NT2/D1 (cell line): ENCODE measurements at regions not wholly inside any gene's neighbourhood (a gene's known extent, or its start where the extent isn't known, plus 50 kb on each side); places are given as distances from the start of the nearest gene placed in this dataset.

ENCODE experiments used
- DNase-seq: peaks from one replicate; pipeline ENCODE4 v3.0.0-alpha.2; 2011; ENCODE audit warnings: low read depth, low spot score
- H3K27me3 ChIP-seq: 2 replicates; pipeline ENCODE4 v1.6.0; 2011; ENCODE audit warnings: mild to moderate bottlenecking; ENCODE audit not compliant: insufficient read length, insufficient read depth
- H3K36me3 ChIP-seq: 2 replicates; pipeline ENCODE4 v1.6.1; 2011; ENCODE audit warnings: mild to moderate bottlenecking, low read length, mixed read lengths; ENCODE audit not compliant: insufficient read depth, insufficient read length
- H3K4me1 ChIP-seq: 2 replicates; pipeline ENCODE4 v1.5.1; 2011; ENCODE audit not compliant: insufficient read depth, insufficient read length
- H3K4me3 ChIP-seq: 2 replicates; pipeline ENCODE4 v1.5.1; 2011; ENCODE audit warnings: low read depth; ENCODE audit not compliant: insufficient read length
- H3K9ac ChIP-seq: 2 replicates; pipeline ENCODE4 v1.6.0; 2011; ENCODE audit warnings: low read depth; ENCODE audit not compliant: insufficient read length
- H3K9me3 ChIP-seq: 2 replicates; pipeline ENCODE4 v1.5.1; 2011; ENCODE audit warnings: mild to moderate bottlenecking, low read length; ENCODE audit not compliant: insufficient read depth
- SUZ12 ChIP-seq: IDR thresholded peaks from 2 replicates; pipeline ENCODE4 v1.6.1; 2011; ENCODE audit not compliant: insufficient read length, insufficient read depth; ENCODE audit errors: extremely low read depth
- YY1 ChIP-seq: IDR thresholded peaks from 2 replicates; pipeline ENCODE4 v1.6.1; 2011; ENCODE audit not compliant: insufficient read length, insufficient read depth
- ZNF274 ChIP-seq: IDR thresholded peaks from 2 replicates; pipeline ENCODE4 v1.6.1; 2011; ENCODE audit warnings: mild to moderate bottlenecking, low read depth, low read length

DNA sequence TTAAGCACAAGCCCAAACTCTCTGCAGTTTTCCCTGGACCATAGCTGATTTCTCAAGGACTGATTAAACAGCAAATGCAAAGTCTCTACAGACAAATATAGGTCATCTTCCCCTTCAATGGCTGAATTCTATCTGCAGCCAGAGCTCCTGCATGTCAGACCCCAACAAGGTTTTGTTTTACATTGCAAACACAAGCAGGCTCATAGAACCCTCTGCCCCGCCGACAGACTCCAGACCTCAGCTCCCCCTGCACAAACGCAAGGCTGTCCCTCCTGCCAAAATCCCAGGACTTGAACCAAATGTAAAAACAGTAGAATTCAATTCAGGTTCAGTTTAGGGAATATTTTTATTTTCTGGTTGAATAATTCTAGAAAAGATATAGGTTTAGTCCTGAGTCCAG lies 526.7 kb upstream of the TRPC7 start:
- no peak for DNase-seq
- no peak for TF ChIP-seq ZNF274
- no peak for TF ChIP-seq YY1
- no peak for TF ChIP-seq SUZ12
- no peaks in the 10 kb centered on the region for H3K9me3 ChIP-seq
- no peaks in the 10 kb centered on the region for H3K4me1 ChIP-seq
- no peaks in the 10 kb centered on the region for H3K27me3 ChIP-seq
- no peak overlapping the region for H3K4me3 ChIP-seq
- no peaks in the 10 kb centered on the region for H3K36me3 ChIP-seq
- peak overlapping the region; percentile 36 for H3K9ac ChIP-seq

GRCh38 chr5:136891175-136891972 lies 526.0 kb upstream of the TRPC7 start:
- Histone ChIP-seq H3K9me3 (no peaks in the 10 kb centered on the region), H3K4me1 (no peaks in the 10 kb centered on the region), H3K4me3 (no peak overlapping the region), H3K27me3 (no peaks in the 10 kb centered on the region), H3K36me3 (no peaks in the 10 kb centered on the region), H3K9ac (peak overlapping the region; percentile 36)
- DNase-seq = no peak
- TF ChIP-seq SUZ12 = no peak
- TF ChIP-seq ZNF274 = no peak
- no peak for TF ChIP-seq YY1

- DNase-seq = no peak
- Histone ChIP-seq H3K27me3 (no peaks in the 10 kb centered on the region), H3K4me1 (no peaks in the 10 kb centered on the region), H3K36me3 (no peaks in the 10 kb centered on the region), H3K4me3 (no peak overlapping the region), H3K9me3 (no peaks in the 10 kb centered on the region), H3K9ac (no peak overlapping the region)
- no peak for TF ChIP-seq YY1
- no peak for TF ChIP-seq ZNF274
- TF ChIP-seq SUZ12 = no peak
Measured at GRCh38 chr5:136890431-136891148, 525.2 kb upstream of the TRPC7 start.

- DNase-seq = no peak
- H3K4me3 ChIP-seq = no peak overlapping the region
- H3K9ac ChIP-seq = no peak overlapping the region
- H3K27me3 ChIP-seq = no peaks in the 10 kb centered on the region
- TF ChIP-seq ZNF274 = no peak
- TF ChIP-seq YY1 = no peak
- TF ChIP-seq SUZ12 = no peak
- no peaks in the 10 kb centered on the region for H3K36me3 ChIP-seq
- H3K9me3 ChIP-seq = peaks cover 2% of the 10 kb centered on the region; the same call in 1 of the 2 replicates
- no peaks in the 10 kb centered on the region for H3K4me1 ChIP-seq
Measured at GRCh38 chr5:136886608-136887007, 521.3 kb upstream of the TRPC7 start.

- no peaks in the 10 kb centered on the region for H3K36me3 ChIP-seq
- H3K9ac ChIP-seq = no peak overlapping the region
- no peak overlapping the region for H3K4me3 ChIP-seq
- TF ChIP-seq SUZ12 (no peak), ZNF274 (no peak), YY1 (no peak)
- no peaks in the 10 kb centered on the region for H3K9me3 ChIP-seq
- no peaks in the 10 kb centered on the region for H3K27me3 ChIP-seq
- no peaks in the 10 kb centered on the region for H3K4me1 ChIP-seq
- DNase-seq = no peak
Measured at GRCh38 chr5:136864960-136865359, 499.6 kb upstream of the TRPC7 start.

DNA sequence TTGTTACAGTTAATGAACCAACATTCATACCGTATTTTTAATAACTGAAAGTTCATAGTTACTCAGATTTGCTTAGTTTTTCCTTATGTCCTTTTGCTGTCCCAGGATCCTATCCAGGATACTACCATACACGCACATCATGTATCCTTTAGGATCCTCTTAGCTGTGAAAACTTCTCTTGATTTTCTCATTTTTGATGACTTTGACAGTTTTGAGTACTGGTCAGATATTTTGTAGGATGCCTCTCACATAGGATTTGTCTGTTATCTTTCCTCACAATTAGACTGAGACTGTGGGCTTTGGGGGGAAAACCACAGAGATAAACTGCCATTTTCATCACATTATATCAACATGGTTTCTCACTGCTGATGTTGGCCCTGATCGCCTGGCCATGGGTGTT lies 491.3 kb upstream of the TRPC7 start:
- H3K36me3 ChIP-seq = no peaks in the 10 kb centered on the region
- no peak overlapping the region for H3K4me3 ChIP-seq
- no peak for TF ChIP-seq YY1
- TF ChIP-seq SUZ12 = no peak
- no peak for TF ChIP-seq ZNF274
- H3K9me3 ChIP-seq = no peaks in the 10 kb centered on the region
- no peaks in the 10 kb centered on the region for H3K4me1 ChIP-seq
- no peak overlapping the region for H3K9ac ChIP-seq
- no peak for DNase-seq
- H3K27me3 ChIP-seq = no peaks in the 10 kb centered on the region

DNA sequence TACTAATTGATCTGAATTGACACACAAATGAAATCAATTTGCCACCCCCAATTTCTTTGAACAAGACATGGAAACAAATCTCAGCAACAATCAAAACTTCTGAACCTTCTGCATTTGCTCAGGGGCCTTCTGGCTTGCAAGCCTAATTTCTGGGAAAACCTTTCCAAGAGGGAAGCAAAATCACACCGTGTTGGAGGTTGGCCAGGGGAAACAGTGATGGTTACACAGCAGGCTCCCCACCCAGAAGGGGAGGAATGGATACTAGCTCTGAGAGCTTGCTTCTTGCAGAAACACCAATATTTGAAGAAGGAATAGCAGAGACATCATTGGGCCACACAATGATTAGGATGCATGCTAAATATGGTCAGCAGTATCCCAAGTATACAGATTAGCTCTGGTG lies 488.6 kb upstream of the TRPC7 start:
- Histone ChIP-seq H3K9me3 (no peaks in the 10 kb centered on the region), H3K4me1 (no peaks in the 10 kb centered on the region)
- TF ChIP-seq YY1 (no peak), SUZ12 (no peak), ZNF274 (no peak)

More for the DNA sequence above, 488.6 kb upstream of the TRPC7 start:
- Histone ChIP-seq H3K9ac (no peak overlapping the region), H3K27me3 (no peaks in the 10 kb centered on the region), H3K4me3 (no peak overlapping the region), H3K36me3 (no peaks in the 10 kb centered on the region)
- no peak for DNase-seq
